HL-60 (cell line): ENCODE measurements at regions not wholly inside any gene's neighbourhood (a gene's known extent, or its start where the extent isn't known, plus 50 kb on each side); places are given as distances from the start of the nearest gene placed in this dataset.

ENCODE experiments used
- DNase-seq, 2 experiments: peaks; one replicate each; pipeline ENCODE4 v3.0.0-alpha.2; 2010 to 2020; ENCODE audit warnings: low read depth in 1 of 2, low spot score in 1 of 2
- H3K27ac ChIP-seq: fragments of 250-450 bp; sonication (Bioruptor Pico); replicated peaks from 2 replicates; pipeline ENCODE4 v1.5.1; 2020; ENCODE audit warnings: mild to moderate bottlenecking, moderate library complexity
- H3K27me3 ChIP-seq: fragments of 250-450 bp; sonication (Bioruptor Pico); 2 replicates; pipeline ENCODE4 v1.5.1; 2021; ENCODE audit warnings: mild to moderate bottlenecking, moderate library complexity; ENCODE audit not compliant: insufficient read depth, poor library complexity, severe bottlenecking
- H3K4me3 ChIP-seq: replicated peaks from 2 replicates; pipeline ENCODE4 v1.5.1; 2011; ENCODE audit warnings: mild to moderate bottlenecking, control low read depth, low read length; ENCODE audit not compliant: insufficient read depth
- CTCF ChIP-seq: IDR thresholded peaks from one replicate; pipeline ENCODE4 v1.5.1; 2011; ENCODE audit warnings: low read length, control low read depth, inconsistent platforms; ENCODE audit not compliant: insufficient read depth
- GABPA ChIP-seq: IDR thresholded peaks from 2 replicates; pipeline ENCODE4 v1.6.1; 2012; ENCODE audit warnings: low read depth
- POLR2AphosphoS5 ChIP-seq: IDR thresholded peaks from 2 replicates; pipeline ENCODE4 v1.6.1; 2012; ENCODE audit warnings: low read depth
- REST ChIP-seq: IDR thresholded peaks from 2 replicates; pipeline ENCODE4 v1.6.1; 2012; ENCODE audit warnings: low read depth; ENCODE audit not compliant: insufficient replicate concordance
- SPI1 ChIP-seq: IDR thresholded peaks from 2 replicates; pipeline ENCODE4 v1.6.1; 2012; ENCODE audit warnings: low read depth, mild to moderate bottlenecking, borderline replicate concordance

- H3K27ac ChIP-seq: no peak overlapping the region
- no peak overlapping the region for H3K4me3 ChIP-seq
- TF ChIP-seq POLR2AphosphoS5 (no peak), CTCF (no peak), GABPA (no peak), REST (no peak), SPI1 (no peak)
- DNase-seq: no peak
- peaks cover 15% of the 10 kb centered on the region for H3K27me3 ChIP-seq
Measured at GRCh38 chr12:4059898-4060568, 186.8 kb upstream of the PARP11 start.

GRCh38 chr12:4056910-4057845, 184.0 kb upstream of the PARP11 start:
- no peak for TF ChIP-seq SPI1
- no peak for TF ChIP-seq CTCF
- no peak for TF ChIP-seq REST
- no peak for TF ChIP-seq POLR2AphosphoS5
- TF ChIP-seq GABPA: no peak
- no peak overlapping the region for H3K4me3 ChIP-seq
- H3K27ac ChIP-seq: no peak overlapping the region
- peaks cover 13% of the 10 kb centered on the region for H3K27me3 ChIP-seq
- DNase-seq: no peak

GRCh38 chr12:4054630-4055029, 181.4 kb upstream of the PARP11 start:
- H3K27ac ChIP-seq: no peak overlapping the region
- H3K27me3 ChIP-seq: peaks cover 5% of the 10 kb centered on the region
- DNase-seq: no peak
- H3K4me3 ChIP-seq: no peak overlapping the region
- TF ChIP-seq REST (no peak), CTCF (no peak), POLR2AphosphoS5 (no peak), SPI1 (no peak), GABPA (no peak)
